Left lung (tissue), 4 donors: ENCODE measurements at regions not wholly inside any gene's neighbourhood (a gene's known extent, or its start where the extent isn't known, plus 50 kb on each side); places are given as distances from the start of the nearest gene placed in this dataset.
"Not testable (repeated sequence)": the region's sequence is repeated elsewhere in the genome, so short reads cannot be mapped to it uniquely, and the experiment has no call there.

ENCODE experiments used
- ATAC-seq: fragments of 200-7000 bp; cut with Tn5 transposase; one replicate; pipeline ENCODE4 v1.9.1; 2020; ENCODE audit warnings: moderate library complexity
- DNase-seq, 4 donors: peaks; one replicate each; pipeline ENCODE4 v3.0.0-alpha.2; 2013 to 2020
- H3K27ac ChIP-seq, 2 donors: fragments of 200-600 bp; sonication (generic) in 1 of 2; one replicate each; pipeline versions ENCODE4 v1.5.0 to v1.8.0; 2020 to 2021
- H3K27me3 ChIP-seq, 2 donors: fragments of 200-600 bp; sonication (generic) in 1 of 2; one replicate each; pipeline versions ENCODE4 v1.5.0 to v1.8.0; 2020 to 2021
- H3K36me3 ChIP-seq, 2 donors: fragments of 200-600 bp; sonication (generic) in 1 of 2; one replicate each; pipeline versions ENCODE4 v1.5.0 to v1.8.0; 2020 to 2021
- H3K4me1 ChIP-seq, 2 donors: fragments of 200-600 bp; one replicate each; pipeline ENCODE4 v1.8.0; 2021
- H3K4me3 ChIP-seq, 2 donors: fragments of 200-600 bp; sonication (generic) in 1 of 2; one replicate each; pipeline versions ENCODE4 v1.5.0 to v1.8.0; 2020 to 2021; ENCODE audit warnings: mild to moderate bottlenecking in 1 of 2
- H3K9me3 ChIP-seq, 2 donors: fragments of 200-600 bp; sonication (generic) in 1 of 2; one replicate each; pipeline versions ENCODE4 v1.5.0 to v1.8.0; 2020 to 2021
- intact Hi-C, 2 donors: fragments of 100-400 bp; cut with DNase I; formaldehyde crosslinking; loops; one replicate each; pipeline versions ENCODE4 v1.11.2 to v1.14.2; 2022
- TF ChIP-seq, protein P1 (sequence below), 2 donors: fragments of 200-600 bp; sonication (generic) in 1 of 2; IDR thresholded peaks; one replicate each; pipeline versions ENCODE4 v1.5.0 to v1.8.0; 2021; ENCODE audit warnings: antibody characterized with exemption in 2 of 2
- donor health status: DM: no; HTN: yes; CAD: no.
- donor health status: DM: no; HTN: no; CAD: no.

DNA sequence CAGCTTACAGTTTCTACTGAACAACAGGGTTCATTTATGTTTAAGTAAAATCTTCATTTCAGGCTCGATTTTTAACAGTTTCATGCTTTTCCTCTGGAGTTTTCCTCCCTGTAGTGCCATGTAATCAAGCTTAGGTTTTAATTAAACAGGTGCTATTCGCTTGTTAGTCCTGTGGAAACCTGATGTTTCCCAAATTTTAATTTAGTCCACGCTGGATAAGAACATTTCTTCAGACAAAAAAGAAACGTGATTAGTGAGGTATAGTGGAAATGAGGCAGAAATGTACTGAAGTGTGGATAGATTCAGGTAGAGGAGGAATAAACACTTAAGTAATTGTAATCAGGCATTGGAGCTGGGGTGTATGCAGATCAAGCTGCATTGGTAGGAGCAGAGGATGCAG is 1217.5 kb downstream of the AACS start:
- intact Hi-C loops: no loop called here
- H3K9me3 ChIP-seq: peaks cover 0 to 10% of the 10 kb centered on the region in 2 donors
- DNase-seq: no peak
- TF ChIP-seq, protein P1, sequence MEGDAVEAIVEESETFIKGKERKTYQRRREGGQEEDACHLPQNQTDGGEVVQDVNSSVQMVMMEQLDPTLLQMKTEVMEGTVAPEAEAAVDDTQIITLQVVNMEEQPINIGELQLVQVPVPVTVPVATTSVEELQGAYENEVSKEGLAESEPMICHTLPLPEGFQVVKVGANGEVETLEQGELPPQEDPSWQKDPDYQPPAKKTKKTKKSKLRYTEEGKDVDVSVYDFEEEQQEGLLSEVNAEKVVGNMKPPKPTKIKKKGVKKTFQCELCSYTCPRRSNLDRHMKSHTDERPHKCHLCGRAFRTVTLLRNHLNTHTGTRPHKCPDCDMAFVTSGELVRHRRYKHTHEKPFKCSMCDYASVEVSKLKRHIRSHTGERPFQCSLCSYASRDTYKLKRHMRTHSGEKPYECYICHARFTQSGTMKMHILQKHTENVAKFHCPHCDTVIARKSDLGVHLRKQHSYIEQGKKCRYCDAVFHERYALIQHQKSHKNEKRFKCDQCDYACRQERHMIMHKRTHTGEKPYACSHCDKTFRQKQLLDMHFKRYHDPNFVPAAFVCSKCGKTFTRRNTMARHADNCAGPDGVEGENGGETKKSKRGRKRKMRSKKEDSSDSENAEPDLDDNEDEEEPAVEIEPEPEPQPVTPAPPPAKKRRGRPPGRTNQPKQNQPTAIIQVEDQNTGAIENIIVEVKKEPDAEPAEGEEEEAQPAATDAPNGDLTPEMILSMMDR (IDR thresholded peaks at IDR 0.05): no peak
- no peaks in the 10 kb centered on the region for H3K4me1 ChIP-seq
- H3K27me3 ChIP-seq: no peaks in the 10 kb centered on the region
- no peak overlapping the region for H3K4me3 ChIP-seq
- H3K36me3 ChIP-seq: no peaks in the 10 kb centered on the region
- H3K27ac ChIP-seq: no peak overlapping the region
- no peak for ATAC-seq

DNA sequence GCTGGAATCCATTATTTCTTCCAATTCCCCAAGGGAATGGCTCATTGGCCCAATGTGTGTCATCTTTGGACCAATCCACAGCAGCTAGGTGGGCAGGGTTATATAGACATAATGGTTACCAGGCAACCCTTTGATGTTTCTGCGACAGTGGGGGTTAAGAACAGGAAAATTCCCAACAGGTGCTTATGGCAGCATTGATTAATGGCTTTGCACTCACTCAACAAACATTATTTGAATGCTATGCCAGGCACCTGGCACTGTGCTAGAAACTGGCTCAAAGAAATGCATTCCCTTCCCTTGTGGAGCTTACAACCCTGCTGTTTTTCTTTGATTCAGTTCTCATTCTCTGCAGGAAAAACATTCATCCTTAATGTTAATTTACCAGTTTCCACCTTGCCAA is 1221.0 kb downstream of the AACS start:
- Histone ChIP-seq H3K4me1 (no peaks in the 10 kb centered on the region), H3K4me3 (no peak overlapping the region), H3K27ac (no peak overlapping the region), H3K36me3 (no peaks in the 10 kb centered on the region), H3K27me3 (no peaks in the 10 kb centered on the region), H3K9me3 (peaks cover 0 to 10% of the 10 kb centered on the region in 2 donors)
- intact Hi-C loops: no loop called here
- ATAC-seq (no peak), DNase-seq (no peak)
- TF ChIP-seq, protein P1 (IDR thresholded peaks at IDR 0.05): no peak

DNA sequence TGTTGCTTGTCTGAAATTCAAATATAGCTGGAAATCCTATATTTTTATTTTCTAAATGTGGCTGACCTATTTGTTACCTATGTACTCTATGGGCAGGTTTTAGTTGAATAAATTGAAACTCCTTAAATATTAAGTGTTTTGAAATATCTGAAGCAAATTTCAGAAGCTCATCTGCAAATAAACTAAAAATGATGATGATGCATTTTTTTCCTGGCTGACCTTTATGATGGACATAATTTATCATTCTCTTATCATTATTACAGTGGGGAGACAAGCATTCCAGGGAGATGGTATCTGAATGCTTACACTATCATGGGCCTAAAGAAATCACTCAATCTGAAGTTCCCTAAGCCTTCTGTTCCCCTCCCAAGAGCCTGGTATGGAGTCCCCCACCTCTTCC is 1225.2 kb downstream of the AACS start:
- TF ChIP-seq, protein P1 (IDR thresholded peaks at IDR 0.05): no peak
- no peak for ATAC-seq
- intact Hi-C loops: no loop called here

DNA sequence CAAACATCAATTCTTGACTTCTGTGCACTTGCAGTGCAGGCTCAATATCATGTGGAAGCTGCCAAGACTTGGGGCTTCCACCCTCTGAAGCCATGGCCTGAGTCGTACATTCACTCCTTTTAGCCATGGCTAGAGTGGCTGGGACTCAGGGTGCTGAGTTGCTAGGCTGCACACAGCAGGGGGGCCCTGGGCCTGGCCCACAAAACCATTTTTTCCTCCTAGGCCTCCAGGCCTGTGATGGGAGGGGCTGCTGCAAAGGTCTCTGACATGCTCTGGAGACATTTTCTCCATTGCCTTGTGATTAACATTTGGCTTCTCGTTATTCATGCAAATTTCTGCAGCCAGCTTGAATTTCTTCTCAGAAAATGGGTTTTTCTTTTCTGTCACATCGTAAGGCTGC is 1226.8 kb downstream of the AACS start:
- ATAC-seq, intact Hi-C loops, DNase-seq, H3K27me3 ChIP-seq, H3K4me1 ChIP-seq, H3K27ac ChIP-seq, H3K4me3 ChIP-seq, H3K36me3 ChIP-seq: not testable (repeated sequence)
- peaks cover 0 to 25% of the 10 kb centered on the region in 2 donors for H3K9me3 ChIP-seq

More for the DNA sequence above, 1225.2 kb downstream of the AACS start:
- H3K36me3 ChIP-seq: no peaks in the 10 kb centered on the region
- no peaks in the 10 kb centered on the region for H3K27me3 ChIP-seq
- H3K4me1 ChIP-seq: no peaks in the 10 kb centered on the region
- peaks cover 0 to 27% of the 10 kb centered on the region in 2 donors for H3K9me3 ChIP-seq
- H3K4me3 ChIP-seq: no peak overlapping the region
- DNase-seq: no peak
- no peak overlapping the region for H3K27ac ChIP-seq

DNA sequence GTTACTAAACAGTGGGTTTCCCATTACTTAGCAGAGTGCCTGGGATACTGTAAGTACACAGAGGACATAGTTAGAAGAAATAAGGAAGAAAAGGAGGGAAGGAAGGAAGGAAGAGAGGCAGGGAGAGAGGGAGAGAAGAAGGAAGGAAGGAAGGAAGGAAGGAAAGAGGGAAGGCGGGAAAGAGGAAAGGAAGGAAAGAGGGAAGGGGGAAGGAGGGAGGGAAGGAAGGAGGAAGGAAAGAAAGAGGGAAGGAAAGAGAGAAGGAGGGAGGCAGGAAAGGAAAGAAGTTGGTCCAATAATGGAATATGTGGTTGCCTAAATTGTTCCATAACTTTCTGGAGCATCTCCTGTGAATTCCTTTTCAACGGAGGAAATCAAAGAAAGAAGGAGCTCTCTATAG is 1230.4 kb downstream of the AACS start:
- H3K4me3 ChIP-seq: no peak overlapping the region
- DNase-seq: no peak
- intact Hi-C loops: no loop called here
- no peaks in the 10 kb centered on the region for H3K36me3 ChIP-seq
- no peaks in the 10 kb centered on the region for H3K4me1 ChIP-seq
- TF ChIP-seq, protein P1 (IDR thresholded peaks at IDR 0.05): no peak
- no peak for ATAC-seq
- H3K9me3 ChIP-seq: peaks cover 0 to 17% of the 10 kb centered on the region in 2 donors
- no peak overlapping the region for H3K27ac ChIP-seq
- H3K27me3 ChIP-seq: no peaks in the 10 kb centered on the region

DNA sequence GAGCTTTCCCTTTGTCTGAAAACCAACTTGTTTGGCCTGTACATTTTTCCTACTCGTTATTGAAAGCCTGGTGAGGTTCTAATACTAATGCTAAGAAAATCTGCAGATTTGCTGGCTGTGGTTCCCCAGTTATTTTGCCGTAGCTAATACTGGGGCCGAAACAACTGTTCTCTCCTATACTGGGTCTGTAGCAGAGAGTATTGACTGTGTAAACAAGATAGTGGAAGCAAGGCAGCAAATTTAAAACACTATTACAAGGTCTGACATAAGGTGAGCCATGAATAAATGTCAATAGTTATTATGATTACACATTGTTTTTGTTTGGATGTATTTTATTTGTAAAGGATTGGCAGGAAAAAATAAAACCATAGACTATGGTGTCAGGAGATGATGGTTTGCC is 1244.0 kb downstream of the AACS start:
- Histone ChIP-seq H3K36me3 (no peaks in the 10 kb centered on the region), H3K4me1 (no peaks in the 10 kb centered on the region), H3K27ac (no peak overlapping the region), H3K27me3 (no peaks in the 10 kb centered on the region), H3K4me3 (no peak overlapping the region), H3K9me3 (peaks cover 0 to 6% of the 10 kb centered on the region in 2 donors)
- TF ChIP-seq, protein P1 (IDR thresholded peaks at IDR 0.05): no peak
- ATAC-seq (no peak), DNase-seq (no peak)
- intact Hi-C loops: no loop called here
